ENCODE measurements at regions not wholly inside any gene's neighbourhood (a gene's known extent, or its start where the extent isn't known, plus 50 kb on each side); places are given as distances from the start of the nearest gene placed in this dataset.
A peak's percentile ranks its signal among the peaks of the same experiment; 100 is the strongest.

- DNase-seq = no peak
These were observed 146.5 kb downstream of the NSG2 start for GRCh38 chr5:174191850-174192655.

DNA sequence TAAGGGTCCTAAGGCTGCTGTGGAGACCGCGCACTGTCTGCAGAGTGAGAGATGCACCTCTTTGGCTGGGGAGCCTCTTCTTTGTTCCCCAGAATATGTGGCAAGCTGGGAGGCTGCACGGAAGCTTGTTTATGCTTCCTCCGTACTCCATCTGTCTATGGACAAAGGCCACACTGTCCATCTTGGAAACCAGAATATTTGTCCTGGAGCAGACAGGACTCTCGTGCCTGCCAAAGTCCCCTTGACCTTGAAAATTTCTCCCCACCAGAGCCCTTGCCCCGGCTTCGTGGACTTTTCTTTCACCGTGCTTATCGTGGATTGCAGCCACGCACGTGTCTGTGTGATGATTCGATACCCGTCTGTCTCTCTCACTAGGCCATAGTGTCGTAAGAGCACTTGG is 147.4 kb downstream of the NSG2 start:
- no peak for DNase-seq

GRCh38 chr5:174195517-174195916 is 150.0 kb downstream of the NSG2 start:
- DNase-seq = no peak

DNA sequence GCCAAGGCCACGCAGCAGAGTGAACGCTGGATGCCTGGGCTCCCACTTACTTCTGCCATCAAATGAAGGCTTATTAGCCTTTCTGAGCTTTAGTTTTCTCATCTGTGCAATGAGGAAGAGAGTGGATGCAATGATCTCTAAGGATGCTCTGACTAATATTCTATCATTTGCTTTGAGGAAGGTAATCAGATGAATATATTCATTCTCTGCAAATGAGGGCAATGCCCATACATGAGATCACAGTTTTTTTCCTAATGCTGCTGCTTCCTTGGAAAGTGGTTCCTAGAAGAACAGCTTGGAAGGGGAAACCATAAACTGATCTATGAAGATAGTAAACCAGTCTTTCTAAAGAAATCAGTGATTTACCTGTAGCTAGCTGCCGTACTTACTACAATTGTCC is 152.4 kb downstream of the NSG2 start:
- DNase-seq = no peak

DNA sequence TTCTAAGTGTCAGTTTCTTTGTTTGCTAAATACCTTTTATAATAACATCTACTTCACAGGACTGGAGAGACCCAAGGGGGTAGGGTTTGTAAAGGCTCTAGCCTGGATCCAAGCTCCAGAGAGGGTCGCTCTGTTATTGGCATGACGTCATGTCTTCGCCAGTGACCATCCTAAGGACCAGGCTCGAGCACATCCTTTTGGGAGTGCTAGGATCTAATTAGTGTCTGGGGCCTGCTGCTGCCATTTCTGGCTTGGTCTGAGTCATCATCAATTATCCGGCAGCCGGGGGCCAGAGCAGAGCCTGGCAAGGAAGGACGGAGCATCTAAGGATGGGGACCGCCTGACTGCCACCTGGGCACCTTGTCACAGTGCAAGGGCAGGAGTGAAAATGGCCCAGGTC is 153.0 kb downstream of the NSG2 start:
- DNase-seq = no peak

- no peak for DNase-seq
These were observed 157.5 kb downstream of the NSG2 start for GRCh38 chr5:174202996-174203395.

DNA sequence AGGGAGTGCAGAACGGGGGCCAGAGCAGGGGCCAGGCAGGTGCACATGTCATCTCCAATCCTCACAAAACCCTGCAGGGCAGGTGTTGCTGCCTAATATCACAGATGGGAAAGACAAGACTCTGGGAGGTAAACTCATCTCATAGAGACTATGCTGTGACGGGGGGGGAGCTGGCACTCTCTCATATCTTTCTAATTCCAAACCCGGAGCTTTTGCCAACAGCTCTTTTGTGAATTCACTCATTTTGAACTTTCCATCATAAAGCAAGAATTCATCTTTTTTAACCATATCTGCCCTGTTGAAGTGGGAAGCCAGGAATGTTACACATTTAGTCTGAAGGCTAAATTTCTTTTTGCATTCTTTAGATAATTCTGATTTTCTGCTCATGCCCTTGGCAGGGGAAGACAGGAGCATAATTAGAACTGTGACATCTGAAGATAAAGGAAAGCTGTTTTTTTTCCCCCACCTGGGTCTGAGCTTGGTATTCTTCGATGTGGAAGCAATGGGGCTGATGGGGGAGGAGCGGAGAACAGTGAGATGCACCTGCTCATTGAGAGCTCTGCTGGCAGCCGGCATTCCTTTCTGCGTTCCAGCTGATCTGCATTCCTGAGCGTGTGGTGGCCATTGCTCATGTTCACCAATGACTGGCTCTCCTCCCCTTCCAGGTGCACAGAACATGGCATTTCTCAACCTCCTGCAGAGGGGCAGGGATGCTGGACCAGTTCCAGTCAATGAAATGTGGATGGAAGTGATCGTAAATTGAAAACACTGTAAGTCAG is 159.2 kb downstream of the NSG2 start:
- peak; percentile 19 for DNase-seq

DNA sequence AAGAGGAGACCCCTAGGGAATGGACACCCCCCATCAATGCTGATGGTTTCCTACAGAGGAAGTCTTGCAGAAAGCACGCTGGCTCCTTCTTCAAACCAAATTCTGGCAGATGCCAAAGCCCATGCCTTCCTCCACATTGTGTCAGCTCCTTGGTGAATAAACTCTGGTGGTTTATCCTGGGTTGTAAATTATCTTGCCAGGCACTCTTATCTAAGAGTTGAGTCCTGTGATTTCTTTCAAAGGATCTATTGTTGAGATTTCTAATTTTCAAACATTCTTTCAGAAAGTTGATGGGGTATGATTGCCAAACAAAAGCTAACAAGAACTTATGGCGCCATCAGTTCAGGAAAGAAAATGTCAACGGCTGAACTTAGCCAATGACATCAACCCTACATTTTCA is 160.4 kb downstream of the NSG2 start:
- DNase-seq = no peak

- DNase-seq = no peak
These were observed 165.2 kb downstream of the NSG2 start for GRCh38 chr5:174210596-174211276.

GRCh38 chr5:174211277-174211626 is 165.7 kb downstream of the NSG2 start:
- DNase-seq = no peak

DNA sequence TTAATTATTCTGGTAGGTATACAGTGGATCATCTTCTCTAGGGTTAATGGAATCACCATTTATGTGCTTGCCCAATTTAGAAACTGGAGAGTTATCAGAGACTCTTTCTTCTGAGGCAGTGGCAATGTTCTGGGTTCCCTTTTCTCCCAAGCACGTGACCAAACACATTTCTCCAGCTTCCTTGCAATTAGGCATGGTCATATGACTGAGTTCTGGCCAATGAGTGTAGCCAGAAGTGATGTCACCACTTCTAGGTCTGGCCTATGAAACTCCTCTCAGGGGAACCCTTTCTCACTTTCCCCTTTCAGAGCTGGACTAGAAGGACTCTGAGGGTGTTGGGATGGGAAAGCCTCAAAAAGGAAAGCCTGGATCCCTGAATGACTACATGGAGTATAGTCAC is 172.0 kb downstream of the NSG2 start:
- no peak for DNase-seq

DNA sequence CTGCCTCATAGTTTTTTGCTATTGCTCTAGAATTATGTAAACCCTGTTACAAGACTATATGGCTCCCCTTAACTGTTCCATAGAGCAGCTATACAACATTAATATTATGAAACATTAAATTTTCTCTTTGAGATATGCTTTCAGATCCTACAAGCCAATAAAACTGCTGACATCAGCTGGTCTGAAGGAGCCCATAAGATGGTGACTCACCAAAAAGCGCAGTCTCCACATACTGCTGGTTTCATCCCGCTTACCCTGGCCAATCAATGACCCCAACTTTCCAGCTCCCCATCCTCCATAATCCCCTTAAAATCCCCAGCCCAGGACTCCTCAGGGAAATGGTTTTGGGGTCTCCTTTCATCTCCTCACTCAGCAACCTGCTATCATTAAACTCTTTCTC is 172.7 kb downstream of the NSG2 start:
- no peak for DNase-seq

GRCh38 chr5:174220417-174220816 is 174.9 kb downstream of the NSG2 start:
- DNase-seq = no peak

- DNase-seq = no peak
These were observed 175.9 kb downstream of the NSG2 start for GRCh38 chr5:174221436-174221835.

- no peak for DNase-seq
These were observed 176.4 kb downstream of the NSG2 start for GRCh38 chr5:174221946-174222345.

GRCh38 chr5:174222891-174223290 is 177.4 kb downstream of the NSG2 start:
- no peak for DNase-seq

DNA sequence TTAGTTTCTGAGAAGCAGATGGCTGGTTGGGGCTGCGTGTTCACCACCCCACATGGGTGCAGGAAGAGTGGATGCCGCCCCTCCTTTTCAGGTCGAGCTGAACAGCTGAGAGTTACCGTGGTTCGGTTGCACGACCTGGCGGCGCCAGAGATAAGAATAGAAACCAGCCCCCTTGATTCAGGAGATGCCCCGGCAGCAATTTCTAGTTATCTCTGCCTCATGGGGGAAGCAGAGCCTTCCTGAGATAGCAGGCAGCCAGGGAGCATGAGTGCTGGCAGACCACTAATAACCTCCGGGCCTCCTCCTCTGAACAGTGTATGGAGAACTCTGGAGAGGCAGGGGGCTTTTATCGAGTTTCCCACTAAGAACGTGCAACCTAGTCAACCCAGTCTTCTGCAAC is 177.8 kb downstream of the NSG2 start:
- no peak for DNase-seq

DNA sequence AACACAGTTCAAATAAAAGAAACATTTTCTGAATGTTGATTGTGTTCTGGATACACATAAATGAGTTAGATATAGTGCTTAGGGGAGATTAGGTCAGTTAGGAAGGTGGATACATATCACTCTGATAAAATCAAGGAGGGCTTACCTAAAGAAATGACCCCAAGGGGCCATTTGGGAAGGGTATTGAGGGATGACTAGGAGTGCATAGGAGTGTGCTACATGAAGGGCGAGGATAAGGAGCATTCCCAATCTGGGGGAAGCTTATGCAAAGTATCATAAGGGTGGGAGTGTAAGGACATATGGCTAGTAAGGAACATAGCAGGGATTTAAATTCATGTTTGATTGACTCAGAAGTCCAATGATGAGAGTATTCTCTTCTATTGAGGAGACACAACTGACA is 183.6 kb downstream of the NSG2 start:
- no peak for DNase-seq

- DNase-seq = no peak
These were observed 184.2 kb downstream of the NSG2 start for GRCh38 chr5:174229514-174230370.

- DNase-seq = no peak
These were observed 186.5 kb downstream of the NSG2 start for GRCh38 chr5:174231956-174232487.

DNA sequence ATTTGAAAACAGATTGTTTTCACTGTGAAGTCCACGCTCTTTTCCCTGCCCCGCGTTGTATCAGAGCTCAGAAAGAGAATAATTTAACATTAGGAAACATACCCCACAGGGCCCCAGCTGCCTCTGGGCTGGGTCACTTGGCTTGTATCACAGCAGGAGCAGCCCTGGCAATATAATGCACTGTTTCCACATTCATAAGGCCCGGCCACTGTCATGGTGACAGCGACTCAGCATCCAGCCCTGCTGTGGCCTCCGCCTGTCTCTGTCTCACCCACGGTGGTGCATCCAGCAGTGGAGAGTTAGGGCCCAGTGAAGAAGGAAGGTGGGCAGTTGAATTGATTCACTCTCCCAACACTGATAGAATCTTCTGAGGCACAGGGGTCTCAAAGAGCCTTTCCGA is 188.9 kb downstream of the NSG2 start:
- no peak for DNase-seq

GRCh38 chr5:174235221-174236011 is 189.9 kb downstream of the NSG2 start:
- no peak for DNase-seq

Data from NCI-H1105 (cell line).